A549 (cell line): ENCODE measurements at regions not wholly inside any gene's neighbourhood (a gene's known extent, or its start where the extent isn't known, plus 50 kb on each side); places are given as distances from the start of the nearest gene placed in this dataset.

ENCODE experiments used
- CTCF ChIP-seq: fragments of >200 bp; sonication (Bioruptor Twin); formaldehyde crosslinking; IDR thresholded peaks from 3 replicates; pipeline ENCODE4 v1.5.1; 2016
- EP300 ChIP-seq, 2 experiments: fragments of >200 bp; sonication (Bioruptor Twin); formaldehyde crosslinking; IDR thresholded peaks; 2 replicates in 1 of 2; 3 replicates in 1 of 2; pipeline ENCODE4 v1.6.1; 2016 to 2017
- JUN ChIP-seq, 2 experiments: fragments of >200 bp; sonication (Bioruptor Twin); formaldehyde crosslinking; IDR thresholded peaks; 2 replicates in 1 of 2; 3 replicates in 1 of 2; pipeline ENCODE4 v1.6.1; 2016 to 2017
- JUNB ChIP-seq: fragments of >200 bp; sonication (Bioruptor Twin); formaldehyde crosslinking; IDR thresholded peaks from 2 replicates; pipeline ENCODE4 v1.6.1; 2016
- PBX3 ChIP-seq: IDR thresholded peaks from 2 replicates; pipeline ENCODE4 v1.6.1; 2012

GRCh38 chr20:57079031-57080005 is 187.1 kb downstream of the BMP7 start:
- TF ChIP-seq PBX3 (no peak), JUN (IDR thresholded peaks at IDR 0.05) (no peak), CTCF (no peak), EP300 (IDR thresholded peaks at IDR 0.05) (no peak), JUNB (no peak)
